ENCODE measurements at regions not wholly inside any gene's neighbourhood (a gene's known extent, or its start where the extent isn't known, plus 50 kb on each side); places are given as distances from the start of the nearest gene placed in this dataset.

DNA sequence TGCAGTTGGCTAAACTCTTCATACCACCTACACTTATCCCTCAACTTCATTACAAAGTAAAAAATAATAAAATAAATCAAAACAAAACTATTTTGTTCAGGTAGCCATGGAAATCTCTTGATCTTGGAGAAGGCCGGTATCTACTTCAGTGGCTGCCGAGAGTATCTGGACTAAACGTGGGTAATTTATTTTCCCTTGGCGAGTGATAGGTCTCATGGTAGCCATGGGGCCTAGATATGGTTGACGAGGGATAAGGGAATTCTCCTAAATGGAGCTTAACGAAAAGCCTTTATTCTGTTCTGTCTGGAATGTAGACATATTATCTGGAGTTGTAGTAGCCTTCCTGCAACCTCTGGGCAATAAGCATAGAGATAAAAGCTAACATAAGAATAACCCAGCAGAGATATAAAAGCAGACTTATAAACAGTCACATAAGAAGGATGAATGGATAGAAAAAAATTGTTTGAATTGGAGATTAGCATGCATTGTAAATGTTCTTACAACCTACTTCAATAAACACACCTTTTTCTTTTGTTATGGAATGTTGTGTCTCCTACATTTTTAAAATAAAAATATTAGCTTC is 281.3 kb upstream of the ARRDC4 start:
- Histone ChIP-seq H3K9ac (ENCODE audit: low read depth, low read length) (no peak overlapping the region), H3K4me1 (ENCODE audit: insufficient read depth, low read length) (no peaks in the 10 kb centered on the region), H3K27me3 (ENCODE audit: insufficient read depth, low read length) (no peaks in the 10 kb centered on the region), H3K27ac (ENCODE audit: low read length) (no peak overlapping the region), H3K4me3 (ENCODE audit: low read length) (no peak overlapping the region), H3K36me3 (ENCODE audit: insufficient read depth, low read depth, low read length) (no peaks in the 10 kb centered on the region), H3K9me3 (ENCODE audit: insufficient read depth, low read depth, low read length) (no peaks in the 10 kb centered on the region)

DNA sequence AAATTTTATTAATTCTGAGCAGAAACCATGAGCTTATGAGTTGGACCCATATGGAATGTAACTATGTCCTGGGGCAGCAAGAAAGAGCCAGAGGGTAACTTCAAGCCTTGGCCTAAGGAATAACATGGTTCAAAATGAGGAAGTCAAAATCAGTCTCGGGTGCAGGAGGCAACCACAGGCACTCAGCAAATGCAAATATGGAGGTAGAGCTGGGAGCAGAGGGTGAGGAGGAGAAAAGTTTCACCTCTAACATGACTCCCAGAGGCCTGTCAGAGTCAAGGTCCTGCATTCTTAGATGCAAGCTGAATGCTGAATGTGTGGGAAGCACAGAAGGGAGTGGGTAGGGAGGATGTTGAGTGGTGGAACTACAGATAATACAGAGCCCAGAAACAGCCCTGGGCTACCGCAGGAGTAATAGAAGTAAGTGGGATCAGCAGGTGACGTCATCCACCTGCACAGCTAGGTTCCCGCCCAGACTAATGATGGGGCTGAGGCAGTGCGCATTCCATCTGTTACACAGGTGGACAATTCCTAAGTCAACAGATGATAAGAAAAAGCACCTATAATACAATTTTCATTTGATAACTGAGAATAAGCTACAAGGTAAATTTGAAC is 279.8 kb upstream of the ARRDC4 start:
- H3K9me3 ChIP-seq (ENCODE audit: insufficient read depth, low read depth, low read length): no peaks in the 10 kb centered on the region
- no peak overlapping the region for H3K4me3 ChIP-seq (ENCODE audit: low read length)
- H3K27ac ChIP-seq (ENCODE audit: low read length): no peak overlapping the region
- no peaks in the 10 kb centered on the region for H3K4me1 ChIP-seq (ENCODE audit: insufficient read depth, low read length)
- H3K9ac ChIP-seq (ENCODE audit: low read depth, low read length): no peak overlapping the region
- no peaks in the 10 kb centered on the region for H3K36me3 ChIP-seq (ENCODE audit: insufficient read depth, low read depth, low read length)
- H3K27me3 ChIP-seq (ENCODE audit: insufficient read depth, low read length): no peaks in the 10 kb centered on the region

- no peaks in the 10 kb centered on the region for H3K9me3 ChIP-seq (ENCODE audit: insufficient read depth, low read depth, low read length)
- no peaks in the 10 kb centered on the region for H3K36me3 ChIP-seq (ENCODE audit: insufficient read depth, low read depth, low read length)
- H3K27ac ChIP-seq (ENCODE audit: low read length): no peak overlapping the region
- H3K4me3 ChIP-seq (ENCODE audit: low read length): no peak overlapping the region
- no peaks in the 10 kb centered on the region for H3K27me3 ChIP-seq (ENCODE audit: insufficient read depth, low read length)
- H3K9ac ChIP-seq (ENCODE audit: low read depth, low read length): no peak overlapping the region
- no peaks in the 10 kb centered on the region for H3K4me1 ChIP-seq (ENCODE audit: insufficient read depth, low read length)
These were observed 276.7 kb upstream of the ARRDC4 start for GRCh38 chr15:97683831-97684230.

DNA sequence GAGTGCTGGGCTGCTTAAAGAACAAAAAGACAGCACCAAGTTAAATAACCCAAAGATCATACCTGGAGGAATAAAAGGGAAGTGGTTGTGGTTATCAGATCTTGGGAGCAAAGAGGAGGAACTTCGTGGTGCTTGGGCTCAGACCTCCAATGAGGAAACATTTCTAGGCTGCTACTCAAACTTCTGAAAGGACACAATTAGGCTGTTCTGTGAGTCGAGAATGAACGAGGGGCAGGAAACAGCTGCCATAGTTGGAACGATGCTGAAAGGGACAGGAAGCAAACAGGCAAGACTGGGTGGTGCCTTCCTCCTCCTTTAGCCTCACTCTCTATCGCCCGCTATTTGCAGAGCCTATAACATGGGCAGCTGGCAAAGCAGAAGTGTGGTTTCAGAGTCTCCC is 276.3 kb upstream of the ARRDC4 start:
- Histone ChIP-seq H3K4me3 (ENCODE audit: low read length) (no peak overlapping the region), H3K27ac (ENCODE audit: low read length) (no peak overlapping the region), H3K4me1 (ENCODE audit: insufficient read depth, low read length) (no peaks in the 10 kb centered on the region), H3K36me3 (ENCODE audit: insufficient read depth, low read depth, low read length) (no peaks in the 10 kb centered on the region), H3K27me3 (ENCODE audit: insufficient read depth, low read length) (no peaks in the 10 kb centered on the region), H3K9ac (ENCODE audit: low read depth, low read length) (no peak overlapping the region), H3K9me3 (ENCODE audit: insufficient read depth, low read depth, low read length) (no peaks in the 10 kb centered on the region)

GRCh38 chr15:97686324-97686723 is 274.2 kb upstream of the ARRDC4 start:
- no peak overlapping the region for H3K9ac ChIP-seq (ENCODE audit: low read depth, low read length)
- no peak overlapping the region for H3K4me3 ChIP-seq (ENCODE audit: low read length)
- no peaks in the 10 kb centered on the region for H3K9me3 ChIP-seq (ENCODE audit: insufficient read depth, low read depth, low read length)
- H3K27ac ChIP-seq (ENCODE audit: low read length): no peak overlapping the region
- H3K36me3 ChIP-seq (ENCODE audit: insufficient read depth, low read depth, low read length): no peaks in the 10 kb centered on the region
- no peaks in the 10 kb centered on the region for H3K4me1 ChIP-seq (ENCODE audit: insufficient read depth, low read length)
- H3K27me3 ChIP-seq (ENCODE audit: insufficient read depth, low read length): no peaks in the 10 kb centered on the region

GRCh38 chr15:97687654-97688053 is 272.8 kb upstream of the ARRDC4 start:
- H3K9ac ChIP-seq (ENCODE audit: low read depth, low read length): no peak overlapping the region
- H3K9me3 ChIP-seq (ENCODE audit: insufficient read depth, low read depth, low read length): no peaks in the 10 kb centered on the region
- H3K4me1 ChIP-seq (ENCODE audit: insufficient read depth, low read length): no peaks in the 10 kb centered on the region
- no peaks in the 10 kb centered on the region for H3K36me3 ChIP-seq (ENCODE audit: insufficient read depth, low read depth, low read length)
- H3K4me3 ChIP-seq (ENCODE audit: low read length): no peak overlapping the region
- H3K27ac ChIP-seq (ENCODE audit: low read length): no peak overlapping the region
- no peaks in the 10 kb centered on the region for H3K27me3 ChIP-seq (ENCODE audit: insufficient read depth, low read length)

DNA sequence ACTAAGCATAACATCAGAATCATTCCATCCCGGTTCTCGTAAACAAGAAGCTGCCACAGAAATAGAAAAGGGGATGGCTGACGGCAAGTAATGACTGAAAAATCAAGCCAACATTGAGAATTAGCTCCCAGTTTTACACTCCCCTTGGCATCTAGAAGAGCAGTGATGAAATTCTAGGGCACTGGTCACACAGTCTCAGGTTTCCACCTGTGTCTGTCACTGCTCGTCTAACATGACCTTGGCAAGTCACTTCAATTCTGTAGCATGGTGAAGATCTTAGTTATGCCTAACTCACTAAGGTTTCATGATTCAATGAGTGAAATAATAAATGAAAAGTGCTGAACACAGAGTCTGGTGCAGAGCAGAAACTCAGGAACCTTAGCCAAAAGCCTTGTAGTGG is 272.3 kb upstream of the ARRDC4 start:
- Histone ChIP-seq H3K4me3 (ENCODE audit: low read length) (no peak overlapping the region), H3K4me1 (ENCODE audit: insufficient read depth, low read length) (no peaks in the 10 kb centered on the region), H3K36me3 (ENCODE audit: insufficient read depth, low read depth, low read length) (no peaks in the 10 kb centered on the region), H3K9me3 (ENCODE audit: insufficient read depth, low read depth, low read length) (no peaks in the 10 kb centered on the region), H3K27me3 (ENCODE audit: insufficient read depth, low read length) (no peaks in the 10 kb centered on the region), H3K27ac (ENCODE audit: low read length) (no peak overlapping the region), H3K9ac (ENCODE audit: low read depth, low read length) (no peak overlapping the region)

DNA sequence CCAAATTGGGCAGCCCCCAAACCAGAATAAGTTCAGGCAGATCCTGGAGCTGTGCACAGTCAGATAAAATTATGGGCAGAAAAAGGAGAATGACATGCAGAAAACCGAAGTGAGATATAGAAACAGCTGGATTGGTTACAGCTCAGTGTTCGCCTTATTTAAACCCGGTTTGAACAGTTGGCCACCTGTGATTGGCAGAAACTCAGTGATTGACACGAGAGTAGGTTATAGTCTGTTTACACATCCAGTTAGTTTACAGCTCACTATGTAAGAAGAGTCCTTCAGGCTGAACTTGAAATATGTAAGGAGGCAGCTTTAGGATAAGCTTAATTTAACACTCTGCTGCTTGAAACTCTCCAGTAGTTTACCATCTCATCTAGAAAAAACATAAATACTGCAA is 271.6 kb upstream of the ARRDC4 start:
- H3K27me3 ChIP-seq (ENCODE audit: insufficient read depth, low read length): no peaks in the 10 kb centered on the region
- H3K27ac ChIP-seq (ENCODE audit: low read length): no peak overlapping the region
- H3K36me3 ChIP-seq (ENCODE audit: insufficient read depth, low read depth, low read length): no peaks in the 10 kb centered on the region
- no peak overlapping the region for H3K4me3 ChIP-seq (ENCODE audit: low read length)
- H3K9me3 ChIP-seq (ENCODE audit: insufficient read depth, low read depth, low read length): no peaks in the 10 kb centered on the region
- H3K9ac ChIP-seq (ENCODE audit: low read depth, low read length): no peak overlapping the region
- no peaks in the 10 kb centered on the region for H3K4me1 ChIP-seq (ENCODE audit: insufficient read depth, low read length)

- Histone ChIP-seq H3K27me3 (ENCODE audit: insufficient read depth, low read length) (no peaks in the 10 kb centered on the region), H3K4me3 (ENCODE audit: low read length) (no peak overlapping the region), H3K36me3 (ENCODE audit: insufficient read depth, low read depth, low read length) (no peaks in the 10 kb centered on the region), H3K9ac (ENCODE audit: low read depth, low read length) (no peak overlapping the region), H3K27ac (ENCODE audit: low read length) (no peak overlapping the region), H3K4me1 (ENCODE audit: insufficient read depth, low read length) (no peaks in the 10 kb centered on the region), H3K9me3 (ENCODE audit: insufficient read depth, low read depth, low read length) (no peaks in the 10 kb centered on the region)
These were observed 269.4 kb upstream of the ARRDC4 start for GRCh38 chr15:97691078-97691477.

DNA sequence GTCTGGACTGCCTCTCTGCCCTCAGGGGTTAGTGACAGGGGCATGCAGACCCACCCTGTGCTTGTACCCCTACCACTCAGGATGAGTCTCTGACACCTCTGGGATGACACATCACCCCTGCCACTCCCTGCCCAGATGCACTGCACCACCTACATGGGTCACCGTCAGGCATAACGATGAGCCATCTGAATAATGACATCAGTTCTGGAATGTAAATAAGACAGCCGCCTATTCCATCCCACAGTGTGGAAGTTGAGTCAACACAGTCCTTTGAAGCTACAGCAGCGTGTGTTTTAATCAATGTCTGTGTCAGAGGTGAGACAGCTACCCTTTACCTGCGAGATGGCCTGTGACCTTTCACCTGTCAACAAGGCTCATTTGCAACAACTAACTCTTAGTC is 268.7 kb upstream of the ARRDC4 start:
- Histone ChIP-seq H3K4me3 (ENCODE audit: low read length) (no peak overlapping the region), H3K9me3 (ENCODE audit: insufficient read depth, low read depth, low read length) (no peaks in the 10 kb centered on the region), H3K9ac (ENCODE audit: low read depth, low read length) (no peak overlapping the region), H3K4me1 (ENCODE audit: insufficient read depth, low read length) (no peaks in the 10 kb centered on the region), H3K27me3 (ENCODE audit: insufficient read depth, low read length) (no peaks in the 10 kb centered on the region), H3K36me3 (ENCODE audit: insufficient read depth, low read depth, low read length) (no peaks in the 10 kb centered on the region), H3K27ac (ENCODE audit: low read length) (no peak overlapping the region)

DNA sequence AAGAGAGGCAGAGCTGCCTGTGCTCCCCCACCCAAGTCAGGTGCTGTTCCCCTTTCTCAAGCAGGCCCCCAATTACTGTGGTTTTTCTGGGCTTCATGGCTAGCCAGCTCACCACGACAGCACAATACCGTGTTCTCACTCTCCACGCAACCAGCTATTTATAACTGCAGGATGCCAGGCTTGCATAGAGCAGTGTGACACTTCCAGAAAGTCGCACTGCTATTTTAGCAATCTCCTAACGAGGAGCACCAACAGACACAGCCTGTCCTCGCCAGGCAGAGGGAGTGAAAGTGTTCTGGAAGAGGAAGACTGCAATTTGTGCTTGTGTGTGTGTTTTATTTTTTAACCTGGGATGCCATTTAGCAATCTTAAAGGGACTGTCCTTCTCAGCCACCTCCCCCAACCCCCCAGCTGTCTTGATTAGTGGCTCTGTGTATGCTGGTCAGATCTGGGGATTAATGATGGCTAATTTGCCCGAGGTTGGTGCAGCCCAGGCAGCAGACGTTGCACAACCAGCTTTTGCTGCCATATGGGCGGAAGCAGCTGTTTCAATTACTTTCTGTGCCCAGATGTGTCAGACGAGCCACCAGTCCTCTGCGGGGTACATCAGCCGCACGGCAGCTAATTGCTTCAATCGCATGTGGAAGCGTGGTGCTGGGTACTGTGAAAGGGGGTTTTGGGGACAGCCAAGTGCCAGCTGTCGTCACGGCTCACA is 268.0 kb upstream of the ARRDC4 start:
- no peaks in the 10 kb centered on the region for H3K27me3 ChIP-seq (ENCODE audit: insufficient read depth, low read length)
- no peak overlapping the region for H3K4me3 ChIP-seq (ENCODE audit: low read length)
- H3K36me3 ChIP-seq (ENCODE audit: insufficient read depth, low read depth, low read length): no peaks in the 10 kb centered on the region
- H3K27ac ChIP-seq (ENCODE audit: low read length): no peak overlapping the region
- no peaks in the 10 kb centered on the region for H3K4me1 ChIP-seq (ENCODE audit: insufficient read depth, low read length)
- H3K9ac ChIP-seq (ENCODE audit: low read depth, low read length): no peak overlapping the region
- no peaks in the 10 kb centered on the region for H3K9me3 ChIP-seq (ENCODE audit: insufficient read depth, low read depth, low read length)

- no peaks in the 10 kb centered on the region for H3K36me3 ChIP-seq (ENCODE audit: insufficient read depth, low read depth, low read length)
- no peak overlapping the region for H3K27ac ChIP-seq (ENCODE audit: low read length)
- no peaks in the 10 kb centered on the region; the same call in 1 of the 2 replicates for H3K9me3 ChIP-seq (ENCODE audit: insufficient read depth, low read depth, low read length)
- no peaks in the 10 kb centered on the region for H3K4me1 ChIP-seq (ENCODE audit: insufficient read depth, low read length)
- no peaks in the 10 kb centered on the region for H3K27me3 ChIP-seq (ENCODE audit: insufficient read depth, low read length)
- no peak overlapping the region for H3K9ac ChIP-seq (ENCODE audit: low read depth, low read length)
- no peak overlapping the region for H3K4me3 ChIP-seq (ENCODE audit: low read length)
These were observed 266.0 kb upstream of the ARRDC4 start for GRCh38 chr15:97694456-97694855.

Measured in iPS-20b (cell line).